Suprapubic skin (tissue), 4 donors: ENCODE measurements at regions not wholly inside any gene's neighbourhood (a gene's known extent, or its start where the extent isn't known, plus 50 kb on each side); places are given as distances from the start of the nearest gene placed in this dataset.

Source experiments
- DNase-seq, 2 donors: peaks; one replicate each; pipeline ENCODE4 v3.0.0-alpha.2; 2019; ENCODE audit warnings: low spot score in 2 of 2
- H3K27ac ChIP-seq: fragments of 200-600 bp; sonication (generic); one replicate; pipeline ENCODE4 v1.5.1; 2019
- H3K27me3 ChIP-seq: fragments of 200-600 bp; sonication (generic); one replicate; pipeline ENCODE4 v1.5.1; 2019
- H3K36me3 ChIP-seq: fragments of 200-600 bp; sonication (generic); one replicate; pipeline ENCODE4 v1.5.1; 2019
- H3K4me1 ChIP-seq: fragments of 200-600 bp; sonication (generic); one replicate; pipeline ENCODE4 v1.5.1; 2019
- H3K4me3 ChIP-seq: fragments of 200-600 bp; sonication (generic); one replicate; pipeline ENCODE4 v1.5.1; 2019; ENCODE audit warnings: mild to moderate bottlenecking
- H3K9me3 ChIP-seq: fragments of 200-600 bp; sonication (generic); one replicate; pipeline ENCODE4 v1.5.1; 2019
- CTCF ChIP-seq, 2 donors: fragments of 200-600 bp in 1 of 2; fragments of 450-650 bp in 1 of 2; sonication (generic) in 1 of 2; IDR thresholded peaks; one replicate each; pipeline ENCODE4 v1.5.1; 2016 to 2019; ENCODE audit warnings: antibody characterized with exemption in 2 of 2, mild to moderate bottlenecking in 1 of 2, moderate library complexity in 1 of 2
- EP300 ChIP-seq: sonication (generic); formaldehyde crosslinking; IDR thresholded peaks from one replicate; pipeline ENCODE4 v1.6.1; 2017; ENCODE audit warnings: antibody characterized with exemption
- POLR2A ChIP-seq, 2 donors: fragments of 450-650 bp; IDR thresholded peaks; one replicate each; pipeline ENCODE4 v1.6.1; 2017; ENCODE audit warnings: antibody characterized with exemption in 2 of 2, mild to moderate bottlenecking in 2 of 2, moderate library complexity in 2 of 2
- POLR2AphosphoS5 ChIP-seq, 3 donors: sonication (generic); formaldehyde crosslinking; IDR thresholded peaks; one replicate each; pipeline ENCODE4 v1.6.1; 2017; ENCODE audit warnings: antibody characterized with exemption in 3 of 3
- whole genome bisulfite sequencing: methylation state at CpG from one replicate; pipeline ENCODE4 v1.1.5; 2018; 5-methylcytosine and 5-hydroxymethylcytosine counted together

GRCh38 chrX:143306991-143307937 lies 210.0 kb downstream of the SPANXN3 start:
- Histone ChIP-seq H3K4me3 (no peak overlapping the region), H3K4me1 (no peaks in the 10 kb centered on the region), H3K36me3 (no peaks in the 10 kb centered on the region), H3K27ac (no peak overlapping the region), H3K27me3 (no peaks in the 10 kb centered on the region), H3K9me3 (no peaks in the 10 kb centered on the region)
- TF ChIP-seq POLR2AphosphoS5 (IDR thresholded peaks at IDR 0.05) (no peak), EP300 (no peak), POLR2A (IDR thresholded peaks at IDR 0.05) (no peak), CTCF (IDR thresholded peaks at IDR 0.05) (no peak)
- no peak for DNase-seq
- WGBS: 57% methylated on average over 9 of the region's 9 CpGs

GRCh38 chrX:143304518-143304917 lies 212.8 kb downstream of the SPANXN3 start:
- Histone ChIP-seq H3K4me3 (no peak overlapping the region), H3K27me3 (no peaks in the 10 kb centered on the region), H3K36me3 (no peaks in the 10 kb centered on the region), H3K9me3 (no peaks in the 10 kb centered on the region), H3K27ac (no peak overlapping the region), H3K4me1 (no peaks in the 10 kb centered on the region)
- TF ChIP-seq POLR2A (IDR thresholded peaks at IDR 0.05) (no peak), CTCF (IDR thresholded peaks at IDR 0.05) (no peak), EP300 (no peak), POLR2AphosphoS5 (IDR thresholded peaks at IDR 0.05) (no peak)
- DNase-seq: no peak
- WGBS: 71% methylated on average over 2 of the region's 2 CpGs

GRCh38 chrX:143304025-143304424 lies 213.2 kb downstream of the SPANXN3 start:
- H3K27me3 ChIP-seq: no peaks in the 10 kb centered on the region
- no peaks in the 10 kb centered on the region for H3K4me1 ChIP-seq
- no peak overlapping the region for H3K27ac ChIP-seq
- no peak for DNase-seq
- no peaks in the 10 kb centered on the region for H3K9me3 ChIP-seq
- no peak overlapping the region for H3K4me3 ChIP-seq
- no peak for TF ChIP-seq POLR2AphosphoS5 (IDR thresholded peaks at IDR 0.05)
- no peak for TF ChIP-seq POLR2A (IDR thresholded peaks at IDR 0.05)
- no peak for TF ChIP-seq CTCF (IDR thresholded peaks at IDR 0.05)
- no peak for TF ChIP-seq EP300
- 62% methylated on average over 2 of the region's 2 CpGs for WGBS
- no peaks in the 10 kb centered on the region for H3K36me3 ChIP-seq

- Histone ChIP-seq H3K4me1 (no peaks in the 10 kb centered on the region), H3K36me3 (no peaks in the 10 kb centered on the region), H3K9me3 (no peaks in the 10 kb centered on the region), H3K4me3 (no peak overlapping the region), H3K27ac (no peak overlapping the region), H3K27me3 (no peaks in the 10 kb centered on the region)
- DNase-seq: no peak
- 46% methylated on average over 3 of the region's 3 CpGs for WGBS
- TF ChIP-seq EP300 (no peak), POLR2AphosphoS5 (IDR thresholded peaks at IDR 0.05) (no peak), CTCF (IDR thresholded peaks at IDR 0.05) (no peak), POLR2A (IDR thresholded peaks at IDR 0.05) (no peak)
These were observed 218.5 kb downstream of the SPANXN3 start for GRCh38 chrX:143298663-143299241.

- TF ChIP-seq EP300 (no peak), POLR2A (IDR thresholded peaks at IDR 0.05) (no peak), CTCF (IDR thresholded peaks at IDR 0.05) (no peak), POLR2AphosphoS5 (IDR thresholded peaks at IDR 0.05) (no peak)
- Histone ChIP-seq H3K4me1 (no peaks in the 10 kb centered on the region), H3K4me3 (no peak overlapping the region), H3K9me3 (no peaks in the 10 kb centered on the region), H3K27ac (no peak overlapping the region), H3K36me3 (no peaks in the 10 kb centered on the region), H3K27me3 (no peaks in the 10 kb centered on the region)
- DNase-seq: no peak
- 70% methylated on average over 1 of the region's 1 CpG for WGBS
These were observed 220.8 kb downstream of the SPANXN3 start for GRCh38 chrX:143296521-143296920.
